ENCODE measurements at regions not wholly inside any gene's neighbourhood (a gene's known extent, or its start where the extent isn't known, plus 50 kb on each side); places are given as distances from the start of the nearest gene placed in this dataset.

GRCh38 chr22:27344546-27344945, 457.0 kb downstream of the MN1 start:
- H3K23ac ChIP-seq (ENCODE audit: insufficient read length, low read depth, low read length) = no peak overlapping the region
- H2BK5ac ChIP-seq (ENCODE audit: insufficient read length, low read length) = no peak overlapping the region
- H3K18ac ChIP-seq (ENCODE audit: insufficient read length, low read depth, low read length) = no peak overlapping the region
- no peak overlapping the region for H3K9ac ChIP-seq (ENCODE audit: extremely low read depth, insufficient read length, low read length)
- H2BK12ac ChIP-seq (ENCODE audit: insufficient read length, low read depth, low read length) = no peak overlapping the region
- no peaks in the 10 kb centered on the region for H4K20me1 ChIP-seq (ENCODE audit: control insufficient read depth, insufficient read depth, insufficient read length)
- no peaks in the 10 kb centered on the region for H3K4me1 ChIP-seq (ENCODE audit: insufficient read depth, low read length)
- peaks cover 0 to 6% (median 0%) of the 10 kb centered on the region in 3 experiments; a peak in 1 of 7 replicates for H3K36me3 Mint-ChIP-seq (ENCODE audit: insufficient read depth in 1 of 3, low read depth in 3 of 3)
- H3K27ac Mint-ChIP-seq = no peak overlapping the region
- H2BK120ac ChIP-seq (ENCODE audit: low read depth, low read length, poor library complexity, severe bottlenecking) = no peak overlapping the region
- DNase-seq = no peak
- H3K4ac ChIP-seq (ENCODE audit: low read depth, low read length) = no peak overlapping the region
- no peak overlapping the region for H3K56ac ChIP-seq (ENCODE audit: insufficient read length, low read depth, low read length)
- no peaks in the 10 kb centered on the region for H3K79me1 ChIP-seq (ENCODE audit: insufficient read depth, low read depth, low read length, poor library complexity, severe bottlenecking)
- no peak overlapping the region for H3K4me3 Mint-ChIP-seq
- no peak for TF ChIP-seq CTCF (conservative IDR thresholded peaks at IDR 0.05)
- no peaks in the 10 kb centered on the region for H3K27me3 ChIP-seq (ENCODE audit: insufficient read depth, low read length)
- H4K5ac ChIP-seq (ENCODE audit: insufficient read length, low read depth, low read length) = no peak overlapping the region
- no peak overlapping the region for H2AK5ac ChIP-seq (ENCODE audit: insufficient read length, low read length)
- no CpG with 5 or more reads among the region's 1 CpG for WGBS (ENCODE audit: extremely low coverage, insufficient read length, low lambda C conversion rate)
- no peaks in the 10 kb centered on the region for H3K23me2 ChIP-seq (ENCODE audit: insufficient read length, low read depth, low read length, poor library complexity, severe bottlenecking)
- H3K9me3 ChIP-seq (ENCODE audit: control insufficient read depth, low read depth, low read length) = no peaks in the 10 kb centered on the region
- H3K4me2 ChIP-seq (ENCODE audit: insufficient read depth, insufficient read length, low read length) = no peak overlapping the region
- no peak overlapping the region for H4K8ac ChIP-seq (replicated peaks; ENCODE audit: insufficient read length, low read depth, low read length)
- H2AFZ ChIP-seq (ENCODE audit: low read length) = no peak overlapping the region
- H3K9me3 Mint-ChIP-seq = peaks cover 10 to 13% of the 10 kb centered on the region in 2 experiments; a peak in 4 of 5 replicates
- peaks cover 1 to 8% of the 10 kb centered on the region in 2 experiments; a peak in 3 of 4 replicates for H3K4me1 Mint-ChIP-seq
- H3T11ph ChIP-seq (ENCODE audit: low read length) = no peak overlapping the region
- peaks cover 8% of the 10 kb centered on the region for H3K27me3 Mint-ChIP-seq (ENCODE audit: low read depth)
- H3K79me2 ChIP-seq (ENCODE audit: insufficient read depth, low read length) = no peaks in the 10 kb centered on the region
- no peak overlapping the region for H4K91ac ChIP-seq (ENCODE audit: insufficient read length, low read depth, low read length)
- H3K14ac ChIP-seq (ENCODE audit: insufficient read depth, low read length) = no peak overlapping the region
- H2BK15ac ChIP-seq (ENCODE audit: low read depth, low read length) = no peak overlapping the region
- no peak overlapping the region for H3K27ac ChIP-seq (ENCODE audit: insufficient read length, low read depth, low read length)
- H2BK20ac ChIP-seq (ENCODE audit: low read depth, low read length, poor library complexity, severe bottlenecking) = no peak overlapping the region
